Spleen (tissue), 7 donors: ENCODE measurements at regions not wholly inside any gene's neighbourhood (a gene's known extent, or its start where the extent isn't known, plus 50 kb on each side); places are given as distances from the start of the nearest gene placed in this dataset.

Source experiments
- POLR2AphosphoS5 ChIP-seq, 3 donors: sonication (generic); formaldehyde crosslinking; IDR thresholded peaks; one replicate each; pipeline ENCODE4 v1.5.1; 2017; ENCODE audit warnings: antibody characterized with exemption in 3 of 3
- TF ChIP-seq, protein P1 (sequence below), 11 experiments: fragments of 200-600 bp in 7 of 11; fragments of 450-650 bp in 4 of 11; sonication (generic) in 4 of 11; IDR thresholded peaks in 8 of 11; conservative IDR thresholded peaks in 3 of 11; 1 replicate in 7 of 11; 2 replicates in 4 of 11; pipeline versions ENCODE4 v1.4.0 to v1.8.0; 2016 to 2021; ENCODE audit warnings: antibody characterized with exemption in 11 of 11, inconsistent platforms in 4 of 11, mild to moderate bottlenecking in 1 of 11
- donor health status: DM: no; HTN: no; CAD: no; lungs with moderate emphysema.
- donor health status: DM: no; HTN: no; CAD: no.
- donor health status: DM: no; HTN: no; CAD: no.

- TF ChIP-seq, protein P1, sequence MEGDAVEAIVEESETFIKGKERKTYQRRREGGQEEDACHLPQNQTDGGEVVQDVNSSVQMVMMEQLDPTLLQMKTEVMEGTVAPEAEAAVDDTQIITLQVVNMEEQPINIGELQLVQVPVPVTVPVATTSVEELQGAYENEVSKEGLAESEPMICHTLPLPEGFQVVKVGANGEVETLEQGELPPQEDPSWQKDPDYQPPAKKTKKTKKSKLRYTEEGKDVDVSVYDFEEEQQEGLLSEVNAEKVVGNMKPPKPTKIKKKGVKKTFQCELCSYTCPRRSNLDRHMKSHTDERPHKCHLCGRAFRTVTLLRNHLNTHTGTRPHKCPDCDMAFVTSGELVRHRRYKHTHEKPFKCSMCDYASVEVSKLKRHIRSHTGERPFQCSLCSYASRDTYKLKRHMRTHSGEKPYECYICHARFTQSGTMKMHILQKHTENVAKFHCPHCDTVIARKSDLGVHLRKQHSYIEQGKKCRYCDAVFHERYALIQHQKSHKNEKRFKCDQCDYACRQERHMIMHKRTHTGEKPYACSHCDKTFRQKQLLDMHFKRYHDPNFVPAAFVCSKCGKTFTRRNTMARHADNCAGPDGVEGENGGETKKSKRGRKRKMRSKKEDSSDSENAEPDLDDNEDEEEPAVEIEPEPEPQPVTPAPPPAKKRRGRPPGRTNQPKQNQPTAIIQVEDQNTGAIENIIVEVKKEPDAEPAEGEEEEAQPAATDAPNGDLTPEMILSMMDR (IDR thresholded peaks at IDR 0.05 in 8 of 11, conservative IDR thresholded peaks at IDR 0.05 in 3 of 11) = no peak
- no peak for TF ChIP-seq POLR2AphosphoS5 (IDR thresholded peaks at IDR 0.05)
These were observed 715.3 kb downstream of the NR2F2 start for GRCh38 chr15:97045666-97046421.
